ENCODE measurements at regions not wholly inside any gene's neighbourhood (a gene's known extent, or its start where the extent isn't known, plus 50 kb on each side); places are given as distances from the start of the nearest gene placed in this dataset.

DNA sequence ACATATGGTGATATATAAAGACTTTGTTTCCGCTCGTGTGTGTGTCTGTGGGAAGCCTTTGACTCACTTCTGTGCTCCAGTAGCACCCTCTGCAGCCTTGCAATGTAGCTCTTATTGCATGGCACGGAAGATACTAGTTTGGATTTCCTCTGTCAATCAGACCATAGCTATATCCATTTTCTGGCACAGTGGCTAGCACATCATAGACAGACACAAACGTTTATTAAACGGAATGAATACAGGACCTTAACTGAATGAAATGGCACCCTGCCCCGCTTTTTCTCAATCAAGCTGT lies 124.0 kb upstream of the PTPN20 start:
- TF ChIP-seq CTCF (IDR thresholded peaks at IDR 0.05; ENCODE audit: insufficient read depth, low read length, poor library complexity, severe bottlenecking) (no peak), EZH2phosphoT487 (conservative IDR thresholded peaks at IDR 0.05; ENCODE audit: low read length) (no peak)
